Liver (tissue), 9 donors: ENCODE measurements at regions not wholly inside any gene's neighbourhood (a gene's known extent, or its start where the extent isn't known, plus 50 kb on each side); places are given as distances from the start of the nearest gene placed in this dataset. TPM values are rescaled to one million over a fixed set of nuclear protein-coding genes. Genes with fewer than 3 reads are reported as not detected.

Source experiments
- DNase-seq: peaks from one replicate; pipeline ENCODE4 v3.0.0-alpha.2; 2017; ENCODE audit warnings: low spot score
- H3K27ac ChIP-seq, 2 donors: one replicate each; pipeline ENCODE4 v1.7.0; 2013; ENCODE audit warnings: inconsistent platforms in 2 of 2, low read length in 2 of 2, control low read depth in 1 of 2, low read depth in 1 of 2, mild to moderate bottlenecking in 1 of 2
- H3K27me3 ChIP-seq, 4 donors: one replicate each; pipeline versions ENCODE4 v1.6.1 to v1.7.0; 2013; ENCODE audit warnings: low read length in 3 of 4, inconsistent platforms in 1 of 4, mild to moderate bottlenecking in 1 of 4, moderate library complexity in 1 of 4; ENCODE audit not compliant: control insufficient read depth in 4 of 4, insufficient read depth in 4 of 4
- H3K36me3 ChIP-seq, 4 donors: one replicate each; pipeline versions ENCODE4 v1.6.1 to v1.7.0; 2013; ENCODE audit warnings: low read length in 3 of 4, mild to moderate bottlenecking in 3 of 4, low read depth in 1 of 4, moderate library complexity in 1 of 4; ENCODE audit not compliant: control insufficient read depth in 4 of 4, insufficient read depth in 3 of 4
- H3K4me1 ChIP-seq, 4 donors: one replicate each; pipeline versions ENCODE4 v1.6.1 to v1.7.0; 2013; ENCODE audit warnings: low read length in 3 of 4, mild to moderate bottlenecking in 3 of 4, moderate library complexity in 1 of 4; ENCODE audit not compliant: control insufficient read depth in 4 of 4, insufficient read depth in 4 of 4
- H3K4me3 ChIP-seq, 3 donors: one replicate each; pipeline versions ENCODE4 v1.6.1 to v1.7.0; 2013; ENCODE audit warnings: low read length in 3 of 3, control low read depth in 1 of 3, low read depth in 1 of 3, mild to moderate bottlenecking in 1 of 3
- H3K9ac ChIP-seq, 2 donors: one replicate each; pipeline ENCODE4 v1.7.0; 2013; ENCODE audit warnings: low read length in 2 of 2, mild to moderate bottlenecking in 2 of 2, moderate library complexity in 2 of 2, control low read depth in 1 of 2, low read depth in 1 of 2
- H3K9me3 ChIP-seq, 4 donors: one replicate each; pipeline versions ENCODE4 v1.6.1 to v1.7.0; 2013; ENCODE audit warnings: low read length in 3 of 4; ENCODE audit not compliant: control insufficient read depth in 4 of 4
- CTCF ChIP-seq: fragments of 150-350 bp; IDR thresholded peaks from 2 replicates; pipeline ENCODE4 v1.5.1; 2017; ENCODE audit warnings: improper control_type of control experiment, low read depth, low read length; ENCODE audit not compliant: missing input control
- HNF4G ChIP-seq: IDR thresholded peaks from 2 replicates; pipeline ENCODE4 v1.6.1; 2016; ENCODE audit warnings: antibody characterized with exemption
- JUND ChIP-seq, 2 donors: IDR thresholded peaks; 2 replicates each; pipeline ENCODE4 v1.6.1; 2016; ENCODE audit warnings: antibody characterized with exemption in 2 of 2
- MAX ChIP-seq: IDR thresholded peaks from 2 replicates; pipeline ENCODE4 v1.6.1; 2016; ENCODE audit warnings: antibody characterized with exemption
- NR2F2 ChIP-seq: IDR thresholded peaks from 2 replicates; pipeline ENCODE4 v1.6.1; 2016; ENCODE audit warnings: antibody characterized with exemption
- RAD21 ChIP-seq, 2 donors: IDR thresholded peaks; 2 replicates each; pipeline ENCODE4 v1.6.1; 2016; ENCODE audit warnings: antibody characterized with exemption in 2 of 2, mild to moderate bottlenecking in 2 of 2
- ZBTB33 ChIP-seq: IDR thresholded peaks from 2 replicates; pipeline ENCODE4 v1.6.1; 2016; ENCODE audit warnings: antibody characterized with exemption
- WGBS: extraction: QIAGEN DNeasy Blood & Tissue Kit; methylation state at CpG from one replicate; pipeline ENCODE4 v1.1.7; 2013; 5-methylcytosine and 5-hydroxymethylcytosine counted together
- small RNA-seq: library from RNA; depleted of rRNA; stranded (forward); fragments of <200 nt; gene quantifications from one replicate; pipeline ENCODE3, GENCODE V24; 2014
- TF ChIP-seq, protein P1 (sequence below): IDR thresholded peaks from 2 replicates; pipeline ENCODE4 v1.6.1; 2016; ENCODE audit warnings: antibody characterized with exemption, mild to moderate bottlenecking
- donor health status: healthy.
- donor health status: healthy.
- donor health status: healthy.
- donor health status: healthy.
- donor health status: healthy.

DNA sequence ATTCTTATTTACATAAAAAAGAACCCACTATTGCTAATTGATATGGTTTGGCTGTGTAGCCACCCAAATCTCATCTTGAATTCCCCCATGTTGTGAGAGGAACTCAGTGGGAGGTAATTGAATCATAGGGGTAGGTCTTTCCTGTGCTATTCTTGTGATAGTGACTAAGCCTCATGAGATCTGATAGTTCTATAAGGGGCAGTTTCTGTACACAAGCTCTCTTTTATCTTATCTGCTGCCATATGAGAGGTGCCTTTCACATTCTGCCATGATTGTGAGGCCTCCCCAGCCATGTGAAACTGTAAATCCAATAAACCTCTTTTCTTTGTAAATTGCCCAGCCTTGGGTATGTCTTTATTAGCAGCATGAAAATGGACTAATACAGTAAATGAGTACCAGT is 58.2 kb upstream of the PRR16 start (continued):
- TF ChIP-seq CTCF (no peak), RAD21 (IDR thresholded peaks at IDR 0.05) (no peak)

- no peak overlapping the region for H3K4me3 ChIP-seq
- no peaks in the 10 kb centered on the region for H3K27me3 ChIP-seq
- WGBS, result 75% methylated on average over 3 of the region's 3 CpGs
- H3K4me1 ChIP-seq, result no peaks in the 10 kb centered on the region
- DNase-seq, result no peak
- no peaks in the 10 kb centered on the region for H3K36me3 ChIP-seq
- no peak overlapping the region for H3K27ac ChIP-seq
- no peak overlapping the region for H3K9ac ChIP-seq
- TF ChIP-seq JUND (IDR thresholded peaks at IDR 0.05) (no peak), ZBTB33 (no peak), MAX (no peak), RAD21 (IDR thresholded peaks at IDR 0.05) (no peak), CTCF (no peak), NR2F2 (no peak), HNF4G (no peak)
- TF ChIP-seq, protein P1, sequence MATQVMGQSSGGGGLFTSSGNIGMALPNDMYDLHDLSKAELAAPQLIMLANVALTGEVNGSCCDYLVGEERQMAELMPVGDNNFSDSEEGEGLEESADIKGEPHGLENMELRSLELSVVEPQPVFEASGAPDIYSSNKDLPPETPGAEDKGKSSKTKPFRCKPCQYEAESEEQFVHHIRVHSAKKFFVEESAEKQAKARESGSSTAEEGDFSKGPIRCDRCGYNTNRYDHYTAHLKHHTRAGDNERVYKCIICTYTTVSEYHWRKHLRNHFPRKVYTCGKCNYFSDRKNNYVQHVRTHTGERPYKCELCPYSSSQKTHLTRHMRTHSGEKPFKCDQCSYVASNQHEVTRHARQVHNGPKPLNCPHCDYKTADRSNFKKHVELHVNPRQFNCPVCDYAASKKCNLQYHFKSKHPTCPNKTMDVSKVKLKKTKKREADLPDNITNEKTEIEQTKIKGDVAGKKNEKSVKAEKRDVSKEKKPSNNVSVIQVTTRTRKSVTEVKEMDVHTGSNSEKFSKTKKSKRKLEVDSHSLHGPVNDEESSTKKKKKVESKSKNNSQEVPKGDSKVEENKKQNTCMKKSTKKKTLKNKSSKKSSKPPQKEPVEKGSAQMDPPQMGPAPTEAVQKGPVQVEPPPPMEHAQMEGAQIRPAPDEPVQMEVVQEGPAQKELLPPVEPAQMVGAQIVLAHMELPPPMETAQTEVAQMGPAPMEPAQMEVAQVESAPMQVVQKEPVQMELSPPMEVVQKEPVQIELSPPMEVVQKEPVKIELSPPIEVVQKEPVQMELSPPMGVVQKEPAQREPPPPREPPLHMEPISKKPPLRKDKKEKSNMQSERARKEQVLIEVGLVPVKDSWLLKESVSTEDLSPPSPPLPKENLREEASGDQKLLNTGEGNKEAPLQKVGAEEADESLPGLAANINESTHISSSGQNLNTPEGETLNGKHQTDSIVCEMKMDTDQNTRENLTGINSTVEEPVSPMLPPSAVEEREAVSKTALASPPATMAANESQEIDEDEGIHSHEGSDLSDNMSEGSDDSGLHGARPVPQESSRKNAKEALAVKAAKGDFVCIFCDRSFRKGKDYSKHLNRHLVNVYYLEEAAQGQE, result no peak
- no peaks in the 10 kb centered on the region for H3K9me3 ChIP-seq
Measured at GRCh38 chr5:120413686-120414085, 50.4 kb upstream of the PRR16 start.

Small RNAs in the stretch of these regions (small RNA-seq; reads per million reads assigned to genes)
- gene RNU6-718P, result not detected
